ENCODE measurements at regions not wholly inside any gene's neighbourhood (a gene's known extent, or its start where the extent isn't known, plus 50 kb on each side); places are given as distances from the start of the nearest gene placed in this dataset.
"Not testable (repeated sequence)": the region's sequence is repeated elsewhere in the genome, so short reads cannot be mapped to it uniquely, and the experiment has no call there.

- DNase-seq = no peak
These were observed 161.2 kb upstream of the XIRP2 start for GRCh38 chr2:166727095-166727494.

DNA sequence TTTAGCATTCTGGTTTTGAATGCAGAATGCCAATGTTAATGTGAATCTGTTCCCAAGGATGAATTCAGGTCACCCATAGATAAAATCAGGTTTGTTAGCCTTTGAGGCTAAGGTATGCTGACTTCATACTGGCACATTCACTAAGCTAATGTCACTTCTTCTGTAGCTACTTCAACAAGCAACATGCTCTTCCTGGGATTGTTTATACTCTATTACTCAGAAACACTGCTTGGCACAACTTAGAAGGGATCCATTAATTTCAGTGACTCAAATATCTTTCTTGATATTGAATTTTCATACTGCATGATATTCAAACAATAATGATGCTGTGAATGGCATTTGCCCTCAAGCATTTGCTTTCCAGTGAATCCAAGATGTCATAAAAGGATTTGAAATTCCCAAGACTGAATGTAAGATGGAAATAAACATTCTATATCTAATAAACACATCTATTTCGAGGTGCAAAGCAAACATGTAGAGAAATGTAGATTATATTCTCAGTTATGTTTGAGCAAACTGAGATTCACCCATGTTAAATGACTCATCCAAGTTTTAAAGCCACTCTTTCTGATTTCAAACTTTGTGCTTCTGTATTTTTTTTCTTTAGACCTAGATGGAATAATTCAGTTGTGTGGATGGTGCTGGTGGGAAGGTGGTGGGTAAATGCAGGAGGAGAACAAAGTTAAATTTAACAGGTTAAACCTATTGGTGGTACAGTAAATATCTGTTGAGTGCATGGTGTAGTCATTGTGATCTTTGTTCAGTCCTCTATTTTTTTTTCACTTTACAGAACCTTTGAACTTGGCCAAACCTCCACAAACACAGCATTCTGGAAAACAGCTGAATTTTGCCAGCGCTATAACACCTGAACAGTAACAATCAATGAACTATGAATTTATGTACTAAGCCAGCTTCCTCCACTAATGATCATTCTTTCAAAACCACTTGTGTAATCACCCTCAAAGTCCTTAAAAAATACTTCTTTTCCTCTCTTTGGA lies 162.1 kb upstream of the XIRP2 start:
- no peak for DNase-seq

GRCh38 chr2:166716968-166717367 lies 171.3 kb upstream of the XIRP2 start:
- no peak for DNase-seq

DNA sequence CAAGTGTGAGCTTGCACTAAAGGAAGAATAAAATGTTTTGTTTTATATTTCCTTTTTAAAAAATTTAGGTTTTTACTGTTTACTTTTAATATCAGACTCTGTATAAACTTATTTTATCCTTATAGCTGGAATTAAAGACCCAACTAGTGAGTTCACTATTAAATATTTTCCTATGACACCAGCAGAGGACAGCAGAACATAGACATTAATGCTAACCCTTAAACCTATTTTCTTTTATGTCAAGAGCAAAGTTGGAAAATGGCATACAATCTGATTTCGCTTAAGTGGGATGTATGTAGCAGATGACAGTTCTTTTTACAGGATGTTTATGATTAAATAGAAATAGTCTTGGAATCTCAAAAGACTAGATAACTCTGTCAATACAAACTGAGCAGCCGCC lies 188.2 kb upstream of the XIRP2 start:
- no peak for DNase-seq

DNA sequence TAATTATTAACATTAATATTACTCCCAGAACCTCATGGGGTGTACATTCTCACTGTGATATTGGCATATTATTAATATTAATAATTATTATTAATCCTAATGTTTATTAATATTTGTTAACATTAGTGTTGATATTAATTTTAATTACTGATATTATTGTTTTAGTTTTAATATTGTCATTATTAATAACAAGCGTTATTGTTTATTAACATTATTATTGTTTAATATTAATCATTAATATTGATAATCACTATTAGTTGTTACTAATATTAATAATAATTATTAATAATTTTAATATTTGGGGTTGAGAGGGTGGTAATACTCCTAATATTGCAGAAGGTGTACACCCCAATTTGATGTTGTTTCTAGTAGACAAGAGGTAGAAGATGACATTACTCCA lies 193.1 kb upstream of the XIRP2 start:
- no peak for DNase-seq

DNA sequence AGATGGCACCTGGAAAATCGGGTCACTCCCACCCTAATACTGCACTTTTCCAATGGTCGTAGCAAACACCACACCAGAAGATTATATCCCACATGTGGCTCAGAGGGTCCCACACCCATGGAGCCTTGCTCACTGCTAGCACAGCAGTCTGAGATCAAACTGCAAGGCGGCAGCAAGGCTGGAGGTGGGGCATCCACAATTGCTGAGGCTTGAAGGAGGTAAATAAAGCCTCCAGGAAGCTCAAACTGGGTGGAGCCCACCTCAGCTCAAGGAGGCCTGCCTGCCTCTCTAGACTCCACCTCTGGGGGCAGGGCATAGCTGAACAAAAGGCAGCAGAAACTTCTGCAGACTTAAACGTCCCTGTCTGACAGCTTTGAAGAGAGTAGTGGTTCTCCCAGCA lies 192.0 kb upstream of the SCN7A start:
- DNase-seq = not testable (repeated sequence)

DNA sequence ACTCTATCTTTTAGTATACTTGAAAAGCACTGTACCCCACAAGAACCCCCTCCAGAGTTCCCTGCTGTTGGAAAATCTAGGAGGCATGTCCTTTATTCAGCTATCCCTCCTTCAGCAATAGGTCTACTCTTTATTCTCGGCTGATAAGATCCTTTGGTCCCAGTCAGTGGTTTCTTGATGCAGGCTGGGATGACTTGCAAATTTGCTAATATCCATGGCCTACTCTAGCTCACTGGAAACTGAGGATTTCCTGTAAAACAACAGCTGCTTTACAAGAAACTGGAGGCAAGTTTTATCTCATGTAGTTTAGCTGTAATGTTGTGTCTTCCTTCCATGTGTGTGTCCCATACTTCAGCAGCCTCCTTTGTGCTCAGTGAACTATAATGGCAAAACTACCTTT lies 183.9 kb upstream of the SCN7A start:
- no peak for DNase-seq

GRCh38 chr2:166676716-166677115 lies 182.7 kb upstream of the SCN7A start:
- no peak for DNase-seq

DNA sequence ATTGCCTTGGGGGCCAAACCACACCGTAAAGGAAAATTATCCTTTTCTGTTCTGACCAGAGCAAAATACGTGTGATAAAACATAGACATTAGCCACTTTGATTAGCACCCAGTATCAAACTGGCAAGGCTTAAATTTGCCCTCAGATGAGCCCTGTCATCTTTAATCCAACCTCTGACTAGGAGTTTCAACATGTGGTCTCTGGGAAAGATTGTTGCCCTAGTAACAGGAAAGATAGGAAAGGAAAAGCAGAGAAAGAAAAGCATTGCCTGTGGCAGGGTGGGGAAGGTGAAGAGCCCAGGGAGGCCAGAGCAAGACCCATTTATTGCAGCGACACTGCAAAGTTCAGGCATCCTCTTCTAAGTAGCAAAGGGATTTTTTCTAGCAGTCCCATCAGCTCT lies 181.5 kb upstream of the SCN7A start:
- DNase-seq = no peak

GRCh38 chr2:166673986-166674385 lies 179.9 kb upstream of the SCN7A start:
- no peak for DNase-seq

GRCh38 chr2:166671801-166672200 lies 177.8 kb upstream of the SCN7A start:
- no peak for DNase-seq

DNA sequence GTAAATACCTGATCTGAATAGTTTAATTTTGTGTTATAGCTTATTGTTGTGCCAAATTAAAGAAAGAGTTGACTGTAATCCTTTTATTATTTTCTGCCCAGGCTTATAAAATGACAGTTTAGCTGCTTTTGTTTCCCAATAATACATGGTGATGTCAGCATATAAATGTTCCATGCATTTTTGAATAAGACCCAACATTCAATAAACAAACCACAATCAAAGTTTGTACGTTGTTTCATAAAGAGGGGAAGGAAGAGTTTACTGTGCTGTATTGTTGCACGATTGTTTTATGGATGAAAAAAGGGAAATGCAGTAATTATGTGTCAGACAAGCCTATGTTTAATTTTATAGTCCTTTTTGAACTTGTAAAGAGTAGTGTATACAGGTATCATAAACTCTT lies 177.2 kb upstream of the SCN7A start:
- DNase-seq = no peak

DNA sequence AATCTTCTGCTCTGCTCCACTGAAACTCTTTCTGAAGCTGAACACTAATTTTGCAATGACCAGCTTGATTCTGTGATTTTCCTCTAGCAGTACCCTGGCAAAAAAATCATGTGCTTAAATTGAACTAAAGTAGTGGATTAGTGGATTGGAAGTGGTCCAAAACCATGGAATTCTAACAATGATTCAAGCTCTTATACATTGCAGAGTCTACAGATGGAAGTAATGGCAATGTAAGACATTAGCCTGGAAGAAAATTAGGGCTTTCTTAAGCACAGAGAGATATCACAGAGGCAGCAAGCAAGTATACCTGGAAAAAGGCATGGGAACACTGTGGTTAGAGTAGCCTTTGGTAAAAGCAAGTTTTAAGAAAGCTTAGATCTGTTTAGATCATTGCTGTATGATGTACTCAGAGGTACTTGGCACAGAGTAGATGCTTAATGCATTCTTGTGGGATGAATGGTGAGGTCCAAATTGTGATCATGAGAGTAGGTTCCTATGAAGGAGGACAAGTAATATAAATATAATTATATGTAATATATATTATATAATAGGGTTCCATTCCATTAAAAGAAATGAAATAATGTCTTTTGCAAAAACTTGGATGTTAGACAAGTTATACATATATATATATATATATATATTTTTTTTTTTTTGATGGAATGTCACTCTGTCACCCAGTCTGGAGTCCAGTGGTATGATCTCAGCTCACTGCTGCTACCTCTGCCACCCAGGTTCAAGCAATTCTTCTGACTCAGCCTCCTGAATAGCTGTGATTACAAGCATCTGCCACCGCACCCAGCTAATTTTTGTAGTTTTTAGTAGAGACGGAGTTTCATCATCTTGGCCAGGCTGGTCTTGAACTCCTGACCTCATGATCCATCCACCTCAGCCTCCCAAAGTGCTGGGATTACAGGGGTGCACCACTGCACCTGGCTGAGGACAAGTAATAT lies 172.2 kb upstream of the SCN7A start:
- no peak for DNase-seq

GRCh38 chr2:166661824-166662223 lies 167.8 kb upstream of the SCN7A start:
- no peak for DNase-seq

DNA sequence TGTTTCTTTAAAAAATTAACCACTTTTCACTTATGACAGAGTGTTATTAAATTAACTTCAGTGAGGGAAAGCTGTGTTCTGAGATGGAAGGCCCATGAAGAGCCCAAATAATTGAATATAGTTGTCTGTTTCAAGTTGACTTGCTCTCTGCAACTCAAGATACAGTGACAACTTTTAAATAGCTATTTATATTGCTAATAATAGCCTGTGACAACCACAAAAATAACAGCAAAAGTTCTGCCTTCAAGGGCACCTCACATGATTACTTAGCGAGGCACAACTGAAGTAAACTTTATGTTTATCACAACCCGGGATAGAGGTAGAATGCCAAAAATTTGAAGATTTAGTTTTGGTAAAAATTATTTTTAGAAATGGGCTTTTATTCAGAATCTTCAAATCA lies 167.3 kb upstream of the SCN7A start:
- DNase-seq = no peak

DNA sequence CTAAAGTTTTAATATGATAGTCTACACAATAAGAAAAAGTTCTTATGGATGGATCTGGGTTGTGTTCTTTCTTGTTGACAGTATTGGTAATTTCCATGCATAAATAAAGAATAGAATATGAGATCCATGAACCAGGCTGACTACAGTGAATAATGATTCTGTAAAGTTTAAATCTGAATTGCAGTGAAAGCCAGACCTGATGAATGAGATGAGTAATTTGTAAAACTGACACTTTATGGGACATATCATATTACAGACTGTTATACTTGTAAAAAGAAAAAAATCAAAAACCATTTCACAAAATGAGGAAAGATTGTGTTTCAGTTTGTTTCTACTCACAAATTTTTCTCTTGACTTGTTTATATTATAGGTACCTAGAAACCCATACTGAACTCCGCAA lies 164.9 kb upstream of the SCN7A start:
- no peak for DNase-seq

DNA sequence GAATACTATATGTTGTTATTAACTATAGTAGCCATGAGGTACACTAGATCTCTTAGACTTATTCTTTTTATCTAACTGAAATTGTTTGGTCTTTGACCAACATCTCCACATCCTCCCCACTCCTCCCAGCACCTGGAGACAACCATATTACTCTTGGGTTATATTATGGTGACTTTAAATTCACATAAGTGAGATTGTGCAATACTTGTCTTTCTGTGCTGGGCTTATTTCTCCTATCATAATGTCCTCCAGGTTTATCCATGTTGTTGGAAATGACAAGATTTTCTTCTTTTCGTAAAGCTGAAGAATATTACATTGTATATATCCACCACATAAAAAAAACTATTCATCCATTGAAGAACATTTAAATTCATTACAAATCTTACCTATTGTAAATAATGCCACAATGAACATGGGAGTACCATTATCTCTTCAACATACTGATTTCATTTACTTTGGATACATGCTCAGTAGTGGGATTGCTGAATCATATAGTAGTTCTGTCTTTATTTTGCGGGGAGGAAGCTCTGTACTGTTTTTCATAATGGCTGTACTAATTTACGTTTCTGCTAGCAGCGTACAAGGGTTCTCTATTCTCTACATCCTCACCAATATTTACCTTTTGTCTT lies 159.2 kb upstream of the SCN7A start:
- no peak for DNase-seq

- DNase-seq = no peak
These were observed 157.9 kb upstream of the SCN7A start for GRCh38 chr2:166651991-166652390.

DNA sequence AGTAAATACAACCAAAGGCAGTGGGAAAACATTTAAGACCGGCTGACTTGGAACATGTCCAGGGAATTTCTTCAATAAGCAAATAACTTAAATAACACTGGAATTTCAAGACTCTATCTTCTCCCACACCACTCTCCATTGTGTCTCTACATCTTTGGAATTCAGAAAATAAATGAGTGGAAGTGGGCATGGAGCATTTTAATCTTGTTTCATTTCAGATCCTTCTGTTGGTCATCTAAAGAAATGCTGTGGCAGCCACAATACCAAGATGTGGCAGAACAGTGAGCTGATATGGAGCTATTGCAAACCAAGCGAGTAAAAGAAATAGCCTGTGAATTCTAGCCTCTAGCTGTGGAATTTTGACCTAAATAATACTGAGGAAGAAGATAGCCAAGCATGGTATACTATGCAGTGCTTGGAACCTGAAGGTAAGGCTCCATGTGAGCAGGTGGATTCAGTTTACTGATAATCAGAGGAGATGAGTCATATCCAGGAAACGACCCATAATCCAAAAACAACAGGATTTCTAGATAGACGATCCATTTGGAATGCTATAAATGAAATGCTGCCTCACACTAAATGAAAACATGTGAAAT lies 157.1 kb upstream of the SCN7A start:
- DNase-seq = no peak

DNA sequence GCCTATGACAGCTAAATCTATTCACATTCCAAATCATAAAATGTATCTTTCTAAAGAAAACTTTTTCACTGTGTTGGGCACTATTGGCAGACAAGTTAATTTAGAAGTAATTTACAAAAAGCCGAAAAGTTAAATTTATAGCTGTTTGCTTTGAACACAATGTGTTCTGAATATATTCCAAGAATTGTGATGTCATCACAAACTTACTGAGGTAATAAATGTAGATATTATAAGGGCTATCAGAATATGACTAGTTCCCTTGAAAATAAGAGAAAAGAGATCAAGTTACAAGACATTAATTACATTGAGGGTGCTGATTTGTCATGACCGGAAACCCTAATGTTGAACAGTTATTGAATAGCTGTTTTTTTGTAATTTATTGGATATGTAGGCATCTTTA lies 153.9 kb upstream of the SCN7A start:
- no peak for DNase-seq

DNA sequence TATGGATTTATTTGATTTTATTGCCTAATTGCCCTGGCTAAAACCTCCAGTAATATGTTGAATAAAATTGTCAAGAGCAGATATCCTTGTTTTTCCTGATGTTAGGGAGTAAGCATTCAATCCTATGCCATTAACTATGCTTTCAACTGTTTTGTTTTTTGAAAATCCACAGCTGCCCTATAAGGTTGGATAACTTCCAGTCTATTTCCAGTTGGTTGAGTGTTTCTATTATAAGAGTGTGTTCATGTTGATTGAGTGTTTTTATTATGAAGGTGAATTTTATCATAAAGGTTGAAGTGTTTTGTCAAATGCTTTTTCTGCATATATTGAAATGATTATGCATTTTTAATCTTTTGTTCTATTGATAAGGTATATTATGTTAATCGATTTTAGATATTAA lies 149.9 kb upstream of the SCN7A start:
- DNase-seq = no peak

DNA sequence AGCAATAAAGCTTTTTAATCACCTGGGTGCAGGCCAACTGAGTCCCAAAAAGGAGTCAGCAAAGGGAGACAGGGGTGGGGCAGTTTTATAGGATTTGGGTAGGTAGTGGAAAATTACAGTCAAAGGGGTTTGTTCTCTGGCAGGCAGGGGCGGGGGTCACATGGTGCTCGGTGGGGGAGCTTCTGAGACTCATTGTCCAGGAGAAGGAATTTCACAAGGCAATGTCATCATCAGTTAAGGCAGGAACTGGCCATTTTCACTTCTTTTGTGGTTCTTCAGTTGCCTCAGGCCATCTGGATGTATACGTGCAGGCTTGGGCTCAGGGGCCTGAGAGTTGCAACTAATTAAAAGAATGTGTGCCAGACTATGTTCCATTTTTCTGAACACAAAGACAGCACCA lies 147.5 kb upstream of the SCN7A start:
- DNase-seq = not testable (repeated sequence)

GRCh38 chr2:166637051-166637450 lies 143.0 kb upstream of the SCN7A start:
- DNase-seq = no peak

Data from right hindlimb (tissue), 1 donor.